Glutamatergic neuron (in vitro differentiated cells): ENCODE measurements at regions not wholly inside any gene's neighbourhood (a gene's known extent, or its start where the extent isn't known, plus 50 kb on each side); places are given as distances from the start of the nearest gene placed in this dataset.

Source experiments
- DNase-seq: peaks from one replicate; pipeline ENCODE4 v3.0.0; 2022
- H3K27ac Mint-ChIP-seq: one replicate; pipeline ENCODE4 v1.8.0; 2020; ENCODE audit warnings: mild to moderate bottlenecking, mixed read lengths, inconsistent platforms; ENCODE audit not compliant: unreplicated experiment
- H3K27me3 Mint-ChIP-seq: one replicate; pipeline ENCODE4 v1.8.0; 2020; ENCODE audit warnings: mild to moderate bottlenecking, moderate library complexity, mixed read lengths, inconsistent platforms; ENCODE audit not compliant: unreplicated experiment
- H3K36me3 Mint-ChIP-seq: one replicate; pipeline ENCODE4 v1.8.0; 2020; ENCODE audit warnings: mild to moderate bottlenecking, mixed read lengths, inconsistent platforms; ENCODE audit not compliant: unreplicated experiment
- H3K4me1 Mint-ChIP-seq: one replicate; pipeline ENCODE4 v1.8.0; 2020; ENCODE audit warnings: mild to moderate bottlenecking, low read depth, mixed read lengths, inconsistent platforms; ENCODE audit not compliant: unreplicated experiment
- H3K4me3 Mint-ChIP-seq: one replicate; pipeline ENCODE4 v1.8.0; 2020; ENCODE audit warnings: mild to moderate bottlenecking, mixed read lengths, inconsistent platforms; ENCODE audit not compliant: unreplicated experiment
- H3K9me3 Mint-ChIP-seq: one replicate; pipeline ENCODE4 v1.8.0; 2020; ENCODE audit warnings: mild to moderate bottlenecking, moderate library complexity, mixed read lengths, inconsistent platforms; ENCODE audit not compliant: unreplicated experiment
- CTCF ChIP-seq: fragments of 200-600 bp; sonication (generic); IDR thresholded peaks from one replicate; pipeline ENCODE4 v1.5.0; 2021; ENCODE audit not compliant: partially characterized antibody, unreplicated experiment

DNA sequence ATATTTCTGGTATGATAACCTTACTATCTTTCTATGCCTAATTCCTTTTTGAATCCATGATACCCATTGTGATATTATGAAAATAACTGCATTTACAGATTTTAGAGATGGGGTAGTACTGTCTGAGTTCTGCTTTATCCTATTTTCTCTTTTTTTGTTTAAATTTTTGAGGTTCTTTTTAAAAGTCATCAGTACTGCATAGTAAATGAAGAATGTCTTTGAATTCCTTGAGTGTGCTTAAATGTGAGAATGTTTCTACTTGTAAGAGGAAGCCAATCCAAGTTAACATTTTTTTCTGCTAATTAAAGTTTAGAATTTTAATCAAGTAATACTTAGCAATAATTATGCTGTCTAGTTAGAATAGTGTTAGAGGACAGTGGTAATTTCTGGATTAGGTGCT lies 474.6 kb downstream of the PCNX1 start:
- Mint-ChIP-seq H3K36me3 (peaks cover 12% of the 10 kb centered on the region), H3K4me3 (no peak overlapping the region), H3K27me3 (no peaks in the 10 kb centered on the region), H3K9me3 (peaks cover 8% of the 10 kb centered on the region), H3K4me1 (no peaks in the 10 kb centered on the region), H3K27ac (no peak overlapping the region)
- TF ChIP-seq CTCF, result no peak
- DNase-seq, result no peak

DNA sequence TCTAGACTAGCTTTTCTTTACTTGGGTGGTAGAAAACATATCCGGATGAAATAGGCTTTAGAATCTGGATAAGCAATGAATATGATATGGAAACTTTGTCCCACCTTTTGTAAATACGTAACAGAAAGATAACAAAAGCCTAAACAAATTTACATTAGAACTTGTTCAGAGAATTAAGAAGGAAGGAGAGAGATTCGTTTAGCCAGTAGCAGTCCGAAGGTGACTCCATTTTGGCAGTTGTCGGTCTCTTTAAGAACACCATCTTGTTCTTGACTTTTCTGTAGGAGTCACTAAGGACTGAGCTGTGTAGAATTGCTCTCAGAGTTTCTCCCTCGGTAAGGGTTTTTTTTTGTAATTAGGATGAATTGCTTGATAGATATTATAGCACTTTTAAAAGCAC lies 475.1 kb downstream of the PCNX1 start:
- no peak for TF ChIP-seq CTCF
- H3K27ac Mint-ChIP-seq, result no peak overlapping the region
- no peak overlapping the region for H3K4me3 Mint-ChIP-seq
- H3K36me3 Mint-ChIP-seq, result peaks cover 12% of the 10 kb centered on the region
- no peaks in the 10 kb centered on the region for H3K4me1 Mint-ChIP-seq
- no peak for DNase-seq
- H3K9me3 Mint-ChIP-seq, result peaks cover 7% of the 10 kb centered on the region
- no peaks in the 10 kb centered on the region for H3K27me3 Mint-ChIP-seq

GRCh38 chr14:71383510-71383909 lies 476.3 kb downstream of the PCNX1 start:
- TF ChIP-seq CTCF, result no peak
- Mint-ChIP-seq H3K27me3 (no peaks in the 10 kb centered on the region), H3K4me3 (no peak overlapping the region), H3K36me3 (peaks cover 5% of the 10 kb centered on the region), H3K27ac (no peak overlapping the region), H3K4me1 (no peaks in the 10 kb centered on the region), H3K9me3 (peaks cover 3% of the 10 kb centered on the region)
- DNase-seq, result no peak

GRCh38 chr14:71384007-71384845 lies 477.0 kb downstream of the PCNX1 start:
- Mint-ChIP-seq H3K9me3 (no peaks in the 10 kb centered on the region), H3K27me3 (no peaks in the 10 kb centered on the region), H3K27ac (no peak overlapping the region), H3K4me3 (no peak overlapping the region), H3K4me1 (no peaks in the 10 kb centered on the region), H3K36me3 (no peaks in the 10 kb centered on the region)
- no peak for DNase-seq
- no peak for TF ChIP-seq CTCF

GRCh38 chr14:71387753-71388152 lies 480.5 kb downstream of the PCNX1 start:
- H3K9me3 Mint-ChIP-seq, result no peaks in the 10 kb centered on the region
- no peaks in the 10 kb centered on the region for H3K4me1 Mint-ChIP-seq
- TF ChIP-seq CTCF, result no peak
- H3K27me3 Mint-ChIP-seq, result no peaks in the 10 kb centered on the region
- no peaks in the 10 kb centered on the region for H3K36me3 Mint-ChIP-seq
- H3K4me3 Mint-ChIP-seq, result no peak overlapping the region
- H3K27ac Mint-ChIP-seq, result no peak overlapping the region
- DNase-seq, result no peak
